Stimulated activated CD8-positive, alpha-beta memory T cell treated with anti-CD3 and anti-CD28 coated beads, Interleukin-4, amount 100 ng/mL, for 48 hours (primary cell): ENCODE measurements at regions not wholly inside any gene's neighbourhood (a gene's known extent, or its start where the extent isn't known, plus 50 kb on each side); places are given as distances from the start of the nearest gene placed in this dataset.

Experiments
- DNase-seq: peaks from one replicate; pipeline ENCODE4 v3.0.0-alpha.2; 2020

DNA sequence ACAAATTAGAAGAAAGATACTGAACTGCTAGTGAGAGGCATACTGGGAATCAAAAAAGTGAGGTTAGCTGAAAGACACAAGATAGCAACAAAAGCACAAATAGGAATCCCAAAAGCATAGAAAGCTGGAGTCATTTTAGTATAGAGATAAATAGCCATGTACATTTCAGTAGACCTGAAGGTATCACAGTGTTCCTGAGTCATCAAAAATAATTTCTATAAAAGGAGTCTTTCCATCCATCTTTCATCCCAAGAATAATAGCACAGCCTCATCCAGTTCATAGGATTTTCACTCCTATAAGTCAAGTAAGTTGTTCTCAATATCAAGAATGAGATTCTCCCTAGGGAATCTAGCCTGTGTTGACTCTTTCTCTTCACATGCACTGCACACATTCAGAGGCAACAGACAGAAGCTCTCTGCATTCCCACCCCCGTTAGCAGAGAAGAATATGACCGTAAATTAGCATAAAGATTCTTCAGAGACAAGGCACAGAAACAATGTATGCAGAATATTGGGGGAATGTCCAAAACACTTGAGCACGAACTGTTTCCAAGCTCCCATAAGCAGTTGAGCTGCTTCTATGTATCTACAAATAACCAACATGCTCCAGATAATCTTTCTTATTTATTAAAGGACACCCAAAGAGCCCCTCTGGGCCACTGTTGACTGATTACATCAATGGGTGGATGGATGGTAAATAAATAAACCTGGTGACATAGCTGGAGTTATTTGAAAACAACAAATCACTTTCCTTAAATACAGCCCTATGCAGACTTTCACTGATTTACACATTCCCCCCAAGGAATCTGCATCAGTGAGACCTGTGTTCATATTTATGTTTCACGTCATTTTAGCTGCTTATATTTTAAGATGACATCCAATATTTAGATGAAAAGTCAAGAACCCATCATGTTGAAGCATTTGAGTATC lies 174.5 kb upstream of the PKDCC start:
- no peak for DNase-seq

DNA sequence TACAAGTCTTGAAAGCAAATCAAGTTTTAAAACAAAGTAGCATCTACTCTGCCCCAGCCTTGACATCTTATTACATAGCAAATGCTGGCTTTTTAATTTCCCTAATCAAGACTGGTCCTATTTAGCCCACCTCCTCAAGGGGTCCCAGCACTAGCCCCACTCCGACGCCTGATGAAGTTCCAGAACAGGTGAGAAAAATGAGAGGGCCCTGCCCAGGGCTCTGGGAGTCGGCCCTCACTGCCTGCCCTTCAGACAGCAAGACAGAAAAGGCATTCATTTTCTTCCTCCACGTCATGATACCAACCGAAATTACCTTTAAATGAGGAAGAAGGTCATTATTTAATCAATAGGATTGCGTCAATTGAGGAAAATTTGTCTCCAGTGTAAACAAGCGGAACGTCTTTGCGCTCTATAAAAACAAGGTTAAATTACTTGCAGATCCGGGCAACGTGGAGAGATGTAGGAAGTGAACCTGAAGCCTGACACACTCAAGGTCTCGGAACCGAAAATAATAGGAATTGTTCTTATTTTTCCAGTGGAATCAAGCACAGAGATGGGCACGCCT lies 170.6 kb upstream of the PKDCC start:
- no peak for DNase-seq

DNA sequence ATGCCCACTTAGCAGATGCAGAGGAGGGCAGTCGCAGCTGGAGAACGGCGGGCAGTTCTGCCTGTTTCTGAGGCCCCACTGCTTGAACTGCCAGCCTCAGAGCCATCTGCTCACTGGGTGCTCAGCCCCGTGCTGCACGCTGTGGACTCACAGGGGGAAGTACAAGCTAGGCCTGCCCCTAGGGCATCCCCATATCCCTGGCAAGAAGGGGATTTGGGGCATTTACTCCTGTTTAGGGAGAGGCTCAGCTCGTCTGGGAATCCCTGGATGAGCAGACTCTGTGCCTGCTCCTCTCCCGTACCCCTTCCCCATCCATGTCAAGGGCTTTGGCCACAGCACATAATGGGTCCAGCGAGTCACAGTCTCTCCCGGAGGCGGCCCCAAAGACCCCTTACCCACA lies 169.8 kb upstream of the PKDCC start:
- no peak for DNase-seq

- no peak for DNase-seq
Observed at GRCh38 chr2:41878716-41879234, 169.0 kb upstream of the PKDCC start.

DNA sequence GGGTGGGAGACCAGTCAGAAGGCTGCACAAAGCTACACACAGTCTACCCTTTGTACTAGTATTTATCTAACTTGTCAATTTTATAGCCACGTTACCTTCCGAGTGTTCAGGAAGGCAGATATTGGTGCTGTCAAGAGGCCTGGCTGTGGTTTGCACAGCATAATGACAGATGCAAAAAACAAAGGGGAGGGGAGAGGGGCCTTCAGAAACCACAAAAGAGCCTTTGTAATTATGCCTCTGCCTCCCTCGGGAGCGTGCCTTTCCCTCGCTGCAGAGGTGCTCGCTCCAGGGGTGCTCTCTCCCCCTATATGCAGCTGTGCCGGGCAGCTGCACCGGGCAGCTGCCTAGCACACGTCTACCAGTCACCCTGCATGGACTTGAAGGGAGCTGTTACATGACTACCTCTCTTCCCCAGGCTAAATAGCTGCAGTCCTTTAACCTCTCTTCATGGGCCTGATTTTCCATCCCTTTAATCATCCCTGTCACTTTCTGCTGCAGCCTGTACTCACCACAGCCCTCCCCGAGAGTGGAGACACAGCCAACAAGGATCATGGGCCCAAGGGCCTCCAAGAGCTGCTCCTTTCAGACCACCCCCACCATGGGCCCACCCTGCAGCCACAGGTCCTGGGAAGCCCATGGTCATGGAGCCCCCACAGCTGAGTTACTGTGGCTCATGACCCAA lies 168.4 kb upstream of the PKDCC start:
- DNase-seq, result no peak

DNA sequence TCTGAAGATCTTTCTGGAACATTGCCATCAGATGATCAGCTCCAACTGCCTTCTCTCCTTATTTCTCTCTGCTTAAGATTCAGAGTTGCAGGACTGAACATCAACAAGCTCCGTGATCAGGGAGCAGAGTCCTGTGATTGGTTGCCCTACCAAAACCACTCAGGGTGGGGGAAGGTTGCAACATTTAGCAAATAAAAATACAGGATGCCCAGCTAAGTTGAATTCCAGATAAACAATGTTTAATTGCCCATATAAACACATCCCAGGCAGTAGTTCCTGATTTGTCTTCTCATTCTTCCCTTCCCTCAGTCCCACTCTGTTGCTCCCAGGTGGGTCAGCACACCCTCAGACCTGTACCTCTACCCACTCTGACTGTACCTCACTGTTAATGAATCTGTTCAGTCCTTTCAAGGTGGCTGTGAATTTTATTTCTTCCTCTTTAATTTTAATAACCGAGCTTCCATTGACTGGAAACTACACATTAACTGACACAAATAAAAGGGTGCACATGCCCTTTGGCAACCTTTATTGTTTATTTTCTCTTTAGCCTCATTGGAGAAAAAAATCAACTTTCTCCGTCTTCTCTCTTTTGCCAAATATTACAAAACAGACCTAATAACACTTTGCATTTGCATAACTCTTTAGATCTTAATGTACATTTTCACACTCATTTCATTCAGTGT lies 167.1 kb upstream of the PKDCC start:
- no peak for DNase-seq

DNA sequence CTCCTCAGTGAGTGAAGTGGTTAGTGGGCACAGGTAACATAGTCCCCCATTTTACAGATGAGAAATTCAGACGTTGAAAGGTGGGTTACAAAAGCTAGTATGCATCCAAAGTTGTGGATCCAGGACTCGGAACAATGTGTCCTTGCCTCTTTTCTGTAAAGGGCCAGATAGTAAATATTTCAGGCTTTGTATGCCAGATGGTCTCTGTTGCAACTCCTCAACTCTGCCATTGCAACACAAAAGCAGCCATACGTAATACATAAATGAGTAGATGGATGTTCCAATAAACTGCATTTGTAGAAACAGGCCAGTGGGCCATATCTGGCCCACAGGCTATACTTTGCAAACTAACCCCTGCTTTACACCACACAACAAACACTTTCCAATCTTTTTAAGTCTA lies 166.6 kb upstream of the PKDCC start:
- DNase-seq, result no peak

DNA sequence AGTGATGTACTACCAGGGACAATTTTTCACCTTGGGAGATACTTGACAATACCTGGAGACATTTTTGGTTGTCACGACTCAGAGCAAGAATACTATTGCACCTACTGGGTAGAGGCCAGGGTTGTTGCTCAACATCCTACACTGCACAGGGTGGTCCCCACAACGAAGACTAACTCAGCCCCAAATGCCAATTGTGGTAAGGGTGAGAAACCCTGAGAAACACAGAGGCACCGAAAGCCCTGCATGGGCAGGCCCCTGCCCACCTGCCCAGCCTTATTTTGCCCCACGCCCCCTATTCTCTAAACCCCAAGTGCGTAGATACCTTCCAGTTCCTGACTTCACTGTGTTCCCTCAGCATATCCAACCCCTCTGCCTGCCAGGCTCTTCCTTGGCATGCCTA lies 163.1 kb upstream of the PKDCC start:
- DNase-seq, result no peak

DNA sequence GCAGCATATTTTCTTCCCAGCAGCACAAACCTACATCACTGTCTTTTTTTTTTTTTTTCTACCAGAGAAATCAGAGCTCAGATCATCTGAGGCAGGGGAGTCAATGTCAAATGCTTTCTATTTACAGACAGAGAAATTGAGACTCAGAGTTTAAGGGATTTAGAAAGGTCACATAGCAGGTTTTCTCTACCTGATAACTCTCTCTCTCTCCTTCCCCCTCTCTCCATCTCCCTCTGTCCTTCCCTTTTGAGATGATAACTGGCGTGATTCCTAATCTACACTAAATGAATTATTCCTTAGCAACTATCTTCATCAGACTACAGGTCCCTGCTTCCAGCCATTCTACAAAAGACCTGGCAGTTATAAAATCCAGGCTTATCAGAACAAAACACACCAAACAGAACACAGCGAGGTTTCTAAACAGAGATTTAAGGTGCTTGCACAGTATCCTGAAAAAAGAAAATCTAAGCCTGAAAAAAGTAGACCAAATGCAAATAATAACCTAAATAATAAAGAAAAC lies 161.6 kb upstream of the PKDCC start:
- no peak for DNase-seq

DNA sequence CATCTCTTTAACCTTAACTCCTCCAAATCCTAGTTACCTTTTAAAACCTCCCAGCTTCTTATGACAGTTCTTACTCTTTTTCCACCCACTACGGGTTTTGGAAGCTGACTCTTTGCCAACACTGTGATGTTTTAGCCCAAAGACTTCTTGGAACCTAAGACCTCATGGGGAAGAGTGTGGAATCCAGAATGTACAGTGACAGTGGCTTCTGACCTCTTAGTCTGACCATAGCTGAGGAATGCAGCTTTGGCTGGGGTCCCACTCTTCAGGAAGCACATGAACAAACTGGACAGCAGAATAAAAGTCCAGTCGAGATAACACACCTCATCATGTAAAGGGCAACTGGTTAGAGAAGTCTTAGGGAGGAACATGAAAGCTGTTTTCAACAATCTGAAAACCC lies 161.1 kb upstream of the PKDCC start:
- DNase-seq, result no peak

DNA sequence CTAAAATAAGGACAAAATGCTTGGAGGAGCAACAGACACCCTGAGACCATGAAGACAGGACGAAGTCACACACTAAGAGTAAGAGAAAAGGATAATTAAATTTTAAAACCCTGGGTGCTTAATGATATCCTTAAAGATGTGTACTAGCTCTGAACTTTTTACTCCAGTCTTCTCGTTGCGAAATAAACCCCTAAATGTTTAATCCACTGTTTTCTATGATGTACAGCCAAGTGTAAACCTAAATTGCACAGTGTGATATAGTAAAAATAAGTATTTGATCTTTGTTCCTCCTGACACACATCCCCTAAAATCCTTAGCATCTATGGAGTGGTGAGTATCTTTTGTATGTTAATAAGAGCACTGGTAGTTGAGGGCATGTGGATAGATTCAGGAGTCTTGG lies 157.5 kb upstream of the PKDCC start:
- no peak for DNase-seq

GRCh38 chr2:41892476-41892875 lies 155.3 kb upstream of the PKDCC start:
- DNase-seq, result no peak

- no peak for DNase-seq
Observed at GRCh38 chr2:41894563-41895333, 153.1 kb upstream of the PKDCC start.

- DNase-seq, result no peak
Observed at GRCh38 chr2:41895334-41895664, 152.5 kb upstream of the PKDCC start.

DNA sequence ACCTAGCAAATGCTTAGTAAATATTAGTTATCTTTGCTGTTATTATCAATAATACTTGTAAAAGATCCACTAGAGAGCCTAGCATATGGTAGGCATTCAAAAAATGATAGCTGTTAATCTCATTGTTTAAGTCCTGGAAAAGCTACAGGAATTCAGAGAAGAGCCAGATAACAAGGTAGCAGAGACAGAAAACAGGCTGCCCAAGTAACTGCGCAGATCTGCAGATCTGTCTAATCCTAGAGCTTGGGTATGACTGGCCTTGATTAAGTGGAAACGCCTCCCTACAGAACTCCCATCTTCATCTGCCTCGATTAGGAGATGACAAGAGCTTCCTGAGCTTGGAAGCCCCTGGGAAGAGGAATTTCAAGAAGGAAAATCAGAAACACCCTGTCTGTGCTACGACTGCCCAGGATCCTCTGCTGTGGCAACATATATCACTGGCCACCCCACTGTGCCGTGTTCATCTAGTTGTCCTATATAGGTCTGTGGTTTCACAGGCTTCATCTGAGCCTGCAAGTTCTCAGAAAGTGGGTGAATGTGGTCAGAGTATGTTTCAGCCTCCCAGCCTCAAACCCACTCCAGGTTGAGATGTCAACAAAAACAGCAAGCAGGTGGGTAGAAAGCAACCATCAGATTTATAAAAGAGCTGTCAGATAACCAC lies 151.5 kb upstream of the PKDCC start:
- peak; percentile 25 for DNase-seq

DNA sequence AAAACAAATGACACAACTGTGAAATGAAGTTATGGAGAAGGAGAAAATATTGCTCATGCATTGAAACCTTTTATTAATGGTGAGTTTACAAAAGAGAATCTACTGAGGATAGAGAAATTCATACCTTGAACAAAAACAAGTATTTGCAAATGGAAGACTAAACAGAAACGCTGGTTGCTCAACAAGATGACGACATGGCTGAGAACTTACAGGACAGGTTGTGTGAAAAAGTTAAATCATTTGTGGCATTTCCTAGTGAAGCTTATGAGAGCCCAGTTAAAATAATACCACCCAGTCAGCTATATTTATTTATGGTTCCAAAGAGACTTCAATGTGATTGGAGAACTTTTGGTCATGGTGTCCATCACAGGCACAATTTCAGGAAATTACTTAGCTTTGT lies 148.6 kb upstream of the PKDCC start:
- DNase-seq, result no peak

- no peak for DNase-seq
Observed at GRCh38 chr2:41900101-41900577, 147.7 kb upstream of the PKDCC start.

GRCh38 chr2:41902897-41903296 lies 144.9 kb upstream of the PKDCC start:
- DNase-seq, result no peak

- no peak for DNase-seq
Observed at GRCh38 chr2:41903474-41904135, 144.2 kb upstream of the PKDCC start.

DNA sequence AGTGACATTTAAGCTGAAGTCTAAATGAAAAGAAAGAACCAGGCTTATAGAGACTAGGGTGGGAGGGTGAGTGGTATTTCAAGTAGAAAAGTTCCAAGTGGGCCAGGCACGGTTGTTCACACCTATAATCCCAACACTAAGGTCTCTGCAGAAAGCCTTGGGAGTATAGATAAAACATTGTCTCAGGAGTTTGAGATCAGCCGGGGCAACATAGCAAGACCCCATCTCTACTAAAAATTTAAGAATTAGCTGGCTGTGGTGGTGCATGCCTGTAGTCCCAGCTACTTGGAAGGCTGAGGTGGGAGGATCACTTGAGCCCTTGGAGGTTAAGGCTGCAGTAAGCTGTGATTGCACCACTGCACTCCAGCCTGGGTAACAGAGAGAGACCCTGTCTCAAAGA lies 143.4 kb upstream of the PKDCC start:
- no peak for DNase-seq
